ENCODE measurements at regions not wholly inside any gene's neighbourhood (a gene's known extent, or its start where the extent isn't known, plus 50 kb on each side); places are given as distances from the start of the nearest gene placed in this dataset.

DNA sequence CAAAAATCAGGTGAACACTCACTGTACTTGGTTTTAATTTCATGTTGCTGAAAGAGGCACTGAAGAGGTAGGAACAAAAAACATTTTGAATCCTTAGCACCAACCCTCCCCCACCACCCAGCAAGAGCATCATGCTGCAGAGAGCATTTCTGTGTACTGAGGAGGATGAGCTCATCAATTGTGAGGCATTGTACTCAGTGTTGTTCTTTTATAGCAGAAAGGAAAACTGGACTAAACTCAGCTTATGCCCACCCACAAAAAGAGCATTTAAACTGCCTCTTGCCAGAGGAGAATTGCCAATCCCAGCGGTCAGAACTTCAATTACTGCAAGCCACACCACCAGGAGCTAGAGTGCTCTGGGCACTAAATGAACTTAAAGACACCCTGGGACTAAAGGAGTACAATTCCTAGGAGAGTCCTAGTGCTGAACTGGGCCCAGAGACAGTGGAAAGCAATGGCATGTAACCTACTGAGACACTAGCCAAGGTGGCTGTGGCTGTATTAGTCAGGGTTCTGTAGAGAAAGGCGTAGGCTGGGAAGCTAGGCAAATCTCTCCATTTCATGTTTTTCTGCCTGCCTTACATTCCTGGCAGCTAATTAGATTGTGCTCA lies 280.7 kb upstream of the KLHL4 start:
- Histone ChIP-seq H3K36me3 (no peaks in the 10 kb centered on the region), H3K9me3 (no peaks in the 10 kb centered on the region), H3K27ac (no peak overlapping the region), H3K27me3 (no peaks in the 10 kb centered on the region), H3K4me3 (no peak overlapping the region), H3K4me1 (no peaks in the 10 kb centered on the region)
- DNase-seq = no peak
- intact Hi-C loops (cut with DNase I; ENCODE audit: low total_unique reads) (no loop called here), in situ Hi-C loops (cut with MboI; ENCODE audit: low pct_ligation_motif_present in 1 of 4, low pct_unique_long_range_greater_than_20kb in 1 of 4, low sequenced_read_pairs in 3 of 4) (no loop called here)
- 75% methylated on average over 2 of the region's 2 CpGs; no CpG with 5 or more reads in 1 of the 2 donors for WGBS, 2 donors (ENCODE audit: low coverage in 1 of 2)
- TF ChIP-seq, protein P1, sequence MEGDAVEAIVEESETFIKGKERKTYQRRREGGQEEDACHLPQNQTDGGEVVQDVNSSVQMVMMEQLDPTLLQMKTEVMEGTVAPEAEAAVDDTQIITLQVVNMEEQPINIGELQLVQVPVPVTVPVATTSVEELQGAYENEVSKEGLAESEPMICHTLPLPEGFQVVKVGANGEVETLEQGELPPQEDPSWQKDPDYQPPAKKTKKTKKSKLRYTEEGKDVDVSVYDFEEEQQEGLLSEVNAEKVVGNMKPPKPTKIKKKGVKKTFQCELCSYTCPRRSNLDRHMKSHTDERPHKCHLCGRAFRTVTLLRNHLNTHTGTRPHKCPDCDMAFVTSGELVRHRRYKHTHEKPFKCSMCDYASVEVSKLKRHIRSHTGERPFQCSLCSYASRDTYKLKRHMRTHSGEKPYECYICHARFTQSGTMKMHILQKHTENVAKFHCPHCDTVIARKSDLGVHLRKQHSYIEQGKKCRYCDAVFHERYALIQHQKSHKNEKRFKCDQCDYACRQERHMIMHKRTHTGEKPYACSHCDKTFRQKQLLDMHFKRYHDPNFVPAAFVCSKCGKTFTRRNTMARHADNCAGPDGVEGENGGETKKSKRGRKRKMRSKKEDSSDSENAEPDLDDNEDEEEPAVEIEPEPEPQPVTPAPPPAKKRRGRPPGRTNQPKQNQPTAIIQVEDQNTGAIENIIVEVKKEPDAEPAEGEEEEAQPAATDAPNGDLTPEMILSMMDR (IDR thresholded peaks at IDR 0.05) = no peak

DNA sequence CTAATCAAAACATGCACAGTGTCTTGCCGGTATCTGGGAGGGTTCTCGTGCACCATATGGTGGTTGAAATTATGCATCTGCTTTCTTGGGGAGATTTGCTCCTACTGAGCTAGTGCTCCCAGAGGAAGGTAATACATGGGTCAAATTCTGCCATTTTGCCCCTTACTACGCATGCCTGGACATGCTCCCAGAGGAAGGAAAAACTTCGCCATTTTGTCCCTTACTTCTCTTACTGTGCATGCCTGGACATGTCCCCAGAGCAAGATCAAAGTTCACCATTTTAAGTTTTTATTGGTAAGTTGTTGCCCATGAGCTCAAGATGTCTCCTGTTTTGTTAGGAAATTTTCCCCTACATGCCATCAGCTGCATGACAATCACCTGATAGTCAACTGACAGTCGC lies 252.1 kb upstream of the KLHL4 start:
- WGBS, 2 donors (ENCODE audit: low coverage in 1 of 2) = 69% methylated on average over 5 of the region's 5 CpGs; no CpG with 5 or more reads in 1 of the 2 donors
- no peaks in the 10 kb centered on the region for H3K9me3 ChIP-seq
- TF ChIP-seq EP300 (IDR thresholded peaks at IDR 0.05; ENCODE audit: low read depth) (no peak), POLR2AphosphoS5 (IDR thresholded peaks at IDR 0.05) (no peak), POLR2A (IDR thresholded peaks at IDR 0.05) (no peak)
- TF ChIP-seq, protein P1 (IDR thresholded peaks at IDR 0.05) = no peak
- no peaks in the 10 kb centered on the region for H3K27me3 ChIP-seq
- intact Hi-C loops (cut with DNase I; ENCODE audit: low total_unique reads) = no loop called here
- H3K4me3 ChIP-seq = no peak overlapping the region
- in situ Hi-C loops (cut with MboI; ENCODE audit: low pct_ligation_motif_present in 1 of 4, low pct_unique_long_range_greater_than_20kb in 1 of 4, low sequenced_read_pairs in 3 of 4) = no loop called here
- DNase-seq = no peak
- H3K27ac ChIP-seq = no peak overlapping the region
- no peaks in the 10 kb centered on the region for H3K4me1 ChIP-seq
- H3K36me3 ChIP-seq = no peaks in the 10 kb centered on the region

DNA sequence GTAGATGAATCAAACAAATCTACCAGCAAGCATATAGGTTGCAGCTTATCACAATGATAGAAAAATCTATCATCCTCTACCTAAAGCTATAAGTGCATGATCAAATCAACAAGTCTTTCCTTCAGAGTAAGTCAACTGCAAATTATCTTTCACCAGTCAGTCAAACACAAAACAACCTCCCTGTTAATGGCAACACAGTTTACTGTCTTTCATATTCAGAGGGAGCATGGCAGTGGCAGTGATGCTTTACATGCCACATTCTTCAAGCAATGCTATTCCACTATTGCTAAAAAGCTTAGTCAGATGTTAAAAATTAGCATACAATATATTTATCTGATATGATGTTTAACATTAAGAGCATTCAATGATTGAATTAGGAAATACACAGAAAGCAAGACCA lies 245.1 kb upstream of the KLHL4 start:
- no peaks in the 10 kb centered on the region for H3K9me3 ChIP-seq
- no peak overlapping the region for H3K27ac ChIP-seq
- TF ChIP-seq, protein P1 (IDR thresholded peaks at IDR 0.05) = no peak
- TF ChIP-seq POLR2A (IDR thresholded peaks at IDR 0.05) (no peak), EP300 (IDR thresholded peaks at IDR 0.05; ENCODE audit: low read depth) (no peak), POLR2AphosphoS5 (IDR thresholded peaks at IDR 0.05) (no peak)
- H3K36me3 ChIP-seq = no peaks in the 10 kb centered on the region
- in situ Hi-C loops (cut with MboI; ENCODE audit: low pct_ligation_motif_present in 1 of 4, low pct_unique_long_range_greater_than_20kb in 1 of 4, low sequenced_read_pairs in 3 of 4) = no loop called here
- no peaks in the 10 kb centered on the region for H3K4me1 ChIP-seq
- no peaks in the 10 kb centered on the region for H3K27me3 ChIP-seq
- no peak for DNase-seq
- intact Hi-C loops (cut with DNase I; ENCODE audit: low total_unique reads) = no loop called here
- H3K4me3 ChIP-seq = no peak overlapping the region

DNA sequence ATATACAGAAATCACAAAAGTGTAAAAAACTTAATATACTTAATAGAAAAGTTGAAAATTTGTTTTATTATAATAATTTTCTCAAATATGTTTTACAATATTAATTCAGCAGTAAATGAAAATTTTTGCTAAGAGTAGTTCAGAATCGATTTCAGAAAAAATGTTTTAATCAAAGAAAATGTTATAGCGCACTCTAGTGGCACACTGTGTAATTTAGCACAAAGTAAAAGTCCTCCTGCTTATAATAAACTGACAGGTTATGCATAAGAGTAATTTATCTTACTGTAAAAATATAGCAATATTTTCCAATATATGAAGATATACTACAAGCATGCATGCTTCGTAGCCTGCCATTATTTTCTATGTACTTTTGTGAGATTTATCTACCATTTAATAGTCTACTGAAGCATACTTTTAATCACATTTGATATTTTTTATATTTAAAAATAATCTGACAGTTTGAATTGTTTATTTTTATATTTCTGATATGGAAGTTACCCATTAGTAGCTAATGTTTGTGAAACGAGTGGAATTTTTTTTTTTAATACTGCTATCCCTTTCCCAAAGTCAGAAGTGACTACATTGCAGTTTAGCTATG lies 217.9 kb upstream of the KLHL4 start:
- DNase-seq = no peak

More for the DNA sequence above, 217.9 kb upstream of the KLHL4 start:
- 3% methylated on average over 3 to 4 of the region's 4 CpGs for WGBS, 2 donors (ENCODE audit: low coverage in 1 of 2)
- no peaks in the 10 kb centered on the region for H3K36me3 ChIP-seq
- no peaks in the 10 kb centered on the region for H3K4me1 ChIP-seq
- no peak overlapping the region for H3K4me3 ChIP-seq
- TF ChIP-seq, protein P1 (IDR thresholded peaks at IDR 0.05) = peak in 3 of 5 experiments; percentile 29 to 46 (median 41)
- TF ChIP-seq POLR2A (IDR thresholded peaks at IDR 0.05) = no peak
- in situ Hi-C loops (cut with MboI; ENCODE audit: low pct_ligation_motif_present in 1 of 4, low pct_unique_long_range_greater_than_20kb in 1 of 4, low sequenced_read_pairs in 3 of 4) = no loop called here
- intact Hi-C loops (cut with DNase I; ENCODE audit: low total_unique reads) = no loop called here
- H3K9me3 ChIP-seq = no peaks in the 10 kb centered on the region
- no peaks in the 10 kb centered on the region for H3K27me3 ChIP-seq
- H3K27ac ChIP-seq = no peak overlapping the region

Measured in transverse colon (tissue), 4 donors.